Smooth muscle cell (in vitro differentiated cells): ENCODE measurements at regions not wholly inside any gene's neighbourhood (a gene's known extent, or its start where the extent isn't known, plus 50 kb on each side); places are given as distances from the start of the nearest gene placed in this dataset.
A peak's percentile ranks its signal among the peaks of the same experiment; 100 is the strongest.

Source experiments
- DNase-seq: peaks from one replicate; lab custom pipeline; 2025; ENCODE audit not compliant: unreplicated experiment; lab: John Stamatoyannopoulos, UW
- H2AFZ ChIP-seq: fragments of 200-600 bp; sonication (generic); 2 replicates; pipeline ENCODE4 v1.6.0; 2016; ENCODE audit warnings: antibody characterized with exemption, low read depth, mild to moderate bottlenecking
- H3F3A ChIP-seq: fragments of 200-600 bp; sonication (generic); 2 replicates; pipeline ENCODE4 v1.6.0; 2017; ENCODE audit warnings: antibody characterized with exemption, low read depth
- H3K27ac ChIP-seq: fragments of 200-600 bp; sonication (generic); 2 replicates; pipeline ENCODE4 v1.5.1; 2016; ENCODE audit warnings: low read depth, mild to moderate bottlenecking
- H3K27me3 ChIP-seq: fragments of 200-600 bp; sonication (generic); 2 replicates; pipeline ENCODE4 v1.6.1; 2016; ENCODE audit warnings: low read depth, mild to moderate bottlenecking
- H3K36me3 ChIP-seq: fragments of 200-600 bp; sonication (generic); 2 replicates; pipeline ENCODE4 v1.5.1; 2016; ENCODE audit warnings: low read depth
- H3K4me1 ChIP-seq: fragments of 200-600 bp; sonication (generic); 2 replicates; pipeline ENCODE4 v1.5.1; 2016; ENCODE audit warnings: low read depth
- H3K4me2 ChIP-seq: fragments of 200-600 bp; sonication (generic); 2 replicates; pipeline ENCODE4 v1.6.0; 2016; ENCODE audit warnings: mild to moderate bottlenecking
- H3K4me3 ChIP-seq: fragments of 200-600 bp; sonication (generic); 2 replicates; pipeline ENCODE4 v1.5.1; 2016; ENCODE audit warnings: mild to moderate bottlenecking
- H3K79me2 ChIP-seq: fragments of 200-600 bp; sonication (generic); 2 replicates; pipeline ENCODE4 v1.6.0; 2016; ENCODE audit warnings: low read depth, mild to moderate bottlenecking
- H3K9ac ChIP-seq: fragments of 200-600 bp; sonication (generic); 2 replicates; pipeline ENCODE4 v1.6.0; 2016; ENCODE audit warnings: low read depth
- H3K9me3 ChIP-seq: fragments of 200-600 bp; sonication (generic); replicated peaks from 2 replicates; pipeline ENCODE4 v1.5.1; 2016; ENCODE audit warnings: low read depth
- H4K20me1 ChIP-seq: fragments of 200-600 bp; sonication (generic); 2 replicates; pipeline ENCODE4 v1.6.0; 2016; ENCODE audit warnings: low read depth
- WGBS: methylation state at CpG from one replicate; pipeline ENCODE4 v1.1.7; 2016; ENCODE audit warnings: low lambda C conversion rate; 5-methylcytosine and 5-hydroxymethylcytosine counted together
- TF ChIP-seq, protein P1 (sequence below): fragments of 200-600 bp; sonication (generic); IDR thresholded peaks from 2 replicates; pipeline ENCODE4 v1.5.1; 2017; ENCODE audit warnings: borderline replicate concordance, mild to moderate bottlenecking, antibody characterized with exemption; ENCODE audit not compliant: insufficient read depth, poor library complexity, severe bottlenecking

DNA sequence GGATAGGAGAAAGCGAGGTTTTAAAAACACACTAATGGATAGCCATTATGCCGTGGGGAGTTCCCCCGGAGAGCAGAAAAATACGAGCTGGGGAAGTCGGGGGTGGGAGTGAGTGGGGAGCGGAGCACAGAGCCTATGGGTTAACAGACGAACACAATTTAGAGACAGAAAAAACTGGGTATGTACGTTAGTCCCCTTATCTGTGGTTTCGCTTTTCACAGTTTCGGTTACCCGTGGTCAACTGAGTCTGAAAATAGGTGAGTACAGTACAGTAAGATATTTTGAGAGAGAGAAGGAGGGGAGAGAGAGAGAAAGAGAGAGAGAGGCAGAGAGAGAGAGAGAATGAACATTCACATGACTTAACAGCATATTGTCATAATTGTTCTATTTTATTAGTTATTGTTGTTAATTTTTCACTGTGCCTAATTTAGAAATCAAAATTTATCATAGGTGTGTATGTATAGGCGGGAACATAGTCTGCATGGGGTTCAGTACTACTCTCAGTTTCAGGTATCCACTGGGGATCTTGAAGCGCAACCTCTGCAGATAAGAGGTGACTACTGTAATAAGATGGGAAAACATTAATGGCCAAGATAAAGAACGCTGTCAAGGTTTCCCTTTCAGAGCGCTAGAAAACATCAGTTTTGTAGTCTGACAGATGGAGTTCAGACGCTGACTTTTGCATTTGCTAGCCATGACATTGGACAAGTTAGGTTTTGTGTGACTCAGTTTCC, 125.6 kb upstream of the LMO4 start:
- DNase-seq, result no peak
- Histone ChIP-seq H3K27ac (no peak overlapping the region), H3K9me3 (no peaks in the 10 kb centered on the region), H4K20me1 (no peaks in the 10 kb centered on the region), H2AFZ (no peak overlapping the region), H3F3A (peaks cover 4% of the 10 kb centered on the region), H3K27me3 (no peaks in the 10 kb centered on the region), H3K4me2 (no peak overlapping the region), H3K36me3 (no peaks in the 10 kb centered on the region), H3K79me2 (no peaks in the 10 kb centered on the region), H3K4me1 (peaks cover 5% of the 10 kb centered on the region), H3K4me3 (no peak overlapping the region), H3K9ac (no peak overlapping the region)
- TF ChIP-seq, protein P1, sequence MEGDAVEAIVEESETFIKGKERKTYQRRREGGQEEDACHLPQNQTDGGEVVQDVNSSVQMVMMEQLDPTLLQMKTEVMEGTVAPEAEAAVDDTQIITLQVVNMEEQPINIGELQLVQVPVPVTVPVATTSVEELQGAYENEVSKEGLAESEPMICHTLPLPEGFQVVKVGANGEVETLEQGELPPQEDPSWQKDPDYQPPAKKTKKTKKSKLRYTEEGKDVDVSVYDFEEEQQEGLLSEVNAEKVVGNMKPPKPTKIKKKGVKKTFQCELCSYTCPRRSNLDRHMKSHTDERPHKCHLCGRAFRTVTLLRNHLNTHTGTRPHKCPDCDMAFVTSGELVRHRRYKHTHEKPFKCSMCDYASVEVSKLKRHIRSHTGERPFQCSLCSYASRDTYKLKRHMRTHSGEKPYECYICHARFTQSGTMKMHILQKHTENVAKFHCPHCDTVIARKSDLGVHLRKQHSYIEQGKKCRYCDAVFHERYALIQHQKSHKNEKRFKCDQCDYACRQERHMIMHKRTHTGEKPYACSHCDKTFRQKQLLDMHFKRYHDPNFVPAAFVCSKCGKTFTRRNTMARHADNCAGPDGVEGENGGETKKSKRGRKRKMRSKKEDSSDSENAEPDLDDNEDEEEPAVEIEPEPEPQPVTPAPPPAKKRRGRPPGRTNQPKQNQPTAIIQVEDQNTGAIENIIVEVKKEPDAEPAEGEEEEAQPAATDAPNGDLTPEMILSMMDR, result no peak
- WGBS, result 80% methylated on average over 16 of the region's 16 CpGs

DNA sequence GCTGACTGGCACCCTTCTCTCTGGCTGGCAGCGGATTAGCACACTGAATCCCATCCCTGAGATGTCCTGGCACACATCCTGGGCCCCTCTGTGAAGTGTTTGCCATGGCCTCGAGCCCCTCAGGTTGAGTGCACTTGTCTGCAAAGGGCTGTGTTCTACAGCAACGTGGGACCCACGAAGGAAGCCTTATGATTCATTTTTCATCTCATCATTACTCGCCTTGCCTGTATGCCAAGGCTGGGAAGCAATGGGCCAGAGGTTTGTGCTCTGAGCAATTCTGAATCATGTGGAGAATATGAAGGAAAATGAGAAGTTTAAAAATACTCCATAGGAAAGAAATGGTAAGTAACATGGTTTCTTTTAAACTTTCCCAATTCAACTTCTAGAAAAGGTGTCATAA, 124.8 kb upstream of the LMO4 start:
- Histone ChIP-seq H3K4me2 (peak overlapping the region; percentile 33), H3K79me2 (no peaks in the 10 kb centered on the region), H4K20me1 (no peaks in the 10 kb centered on the region), H3K4me3 (no peak overlapping the region), H3K9ac (no peak overlapping the region), H3K9me3 (no peaks in the 10 kb centered on the region), H3K36me3 (no peaks in the 10 kb centered on the region), H3K4me1 (peaks cover 5% of the 10 kb centered on the region), H2AFZ (no peak overlapping the region), H3F3A (peaks cover 3% of the 10 kb centered on the region), H3K27me3 (no peaks in the 10 kb centered on the region), H3K27ac (peak overlapping the region; percentile 57)
- DNase-seq, result no peak
- TF ChIP-seq, protein P1, result no peak
- 52% methylated on average over 5 of the region's 5 CpGs for WGBS

DNA sequence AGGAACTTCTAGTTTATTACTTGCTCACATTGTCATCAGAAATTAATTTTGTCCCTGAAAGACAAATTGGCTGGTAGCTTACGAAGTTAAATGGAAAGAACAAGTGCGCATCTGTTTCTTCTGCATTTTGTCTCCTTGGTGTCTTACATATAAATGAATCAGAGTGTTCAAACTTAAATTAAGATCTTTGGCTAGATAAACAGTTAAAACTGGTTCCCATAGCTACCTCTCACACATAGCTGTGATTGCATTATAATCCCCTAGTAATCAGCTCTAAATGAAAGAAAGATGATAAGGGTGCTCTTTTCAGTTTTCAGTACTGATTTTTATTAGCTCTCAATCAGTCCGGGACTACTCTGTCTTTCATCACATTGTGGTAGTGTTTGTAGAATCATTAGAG, 124.2 kb upstream of the LMO4 start:
- no peaks in the 10 kb centered on the region for H3K79me2 ChIP-seq
- peak overlapping the region; percentile 23 for H3K9ac ChIP-seq
- no peak overlapping the region for H3K4me3 ChIP-seq
- DNase-seq, result no peak
- 74% methylated on average over 3 of the region's 3 CpGs for WGBS
- H3K4me2 ChIP-seq, result peak overlapping the region; percentile 33
- peaks cover 3% of the 10 kb centered on the region for H3F3A ChIP-seq
- H3K4me1 ChIP-seq, result peaks cover 5% of the 10 kb centered on the region
- TF ChIP-seq, protein P1, result no peak
- H3K36me3 ChIP-seq, result no peaks in the 10 kb centered on the region
- H4K20me1 ChIP-seq, result no peaks in the 10 kb centered on the region
- no peaks in the 10 kb centered on the region for H3K27me3 ChIP-seq
- no peaks in the 10 kb centered on the region for H3K9me3 ChIP-seq
- peak overlapping the region; percentile 57 for H3K27ac ChIP-seq
- H2AFZ ChIP-seq, result peak overlapping the region; percentile 4

DNA sequence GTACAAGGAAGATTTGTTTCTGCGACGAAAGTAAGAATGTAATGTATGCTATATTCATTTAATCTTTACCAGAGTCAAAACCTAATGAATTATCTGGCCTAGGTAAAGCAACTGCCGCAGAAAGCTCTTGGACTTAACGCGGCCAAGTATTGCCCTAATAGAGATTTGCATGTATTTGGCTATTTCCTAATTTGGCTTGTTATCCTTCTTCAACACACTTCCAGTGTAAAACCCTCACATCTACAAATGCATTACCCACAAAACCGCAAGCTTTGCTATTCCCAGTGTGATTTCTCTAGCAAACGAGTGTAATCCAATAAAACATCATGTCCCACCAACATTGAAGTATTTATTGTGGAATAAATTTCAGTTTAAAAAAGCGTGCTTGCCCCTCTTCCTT, 123.8 kb upstream of the LMO4 start:
- Histone ChIP-seq H3F3A (peaks cover 3% of the 10 kb centered on the region), H3K4me1 (peaks cover 5% of the 10 kb centered on the region), H3K9me3 (no peaks in the 10 kb centered on the region), H3K4me3 (no peak overlapping the region), H3K36me3 (no peaks in the 10 kb centered on the region), H3K9ac (no peak overlapping the region), H3K27me3 (no peaks in the 10 kb centered on the region), H3K27ac (peak overlapping the region; percentile 57), H2AFZ (no peak overlapping the region), H3K79me2 (no peaks in the 10 kb centered on the region), H4K20me1 (no peaks in the 10 kb centered on the region), H3K4me2 (peak overlapping the region; percentile 33)
- WGBS, result 83% methylated on average over 8 of the region's 8 CpGs
- no peak for DNase-seq
- TF ChIP-seq, protein P1, result no peak
